Ascending aorta (tissue), 2 donors: ENCODE measurements at regions not wholly inside any gene's neighbourhood (a gene's known extent, or its start where the extent isn't known, plus 50 kb on each side); places are given as distances from the start of the nearest gene placed in this dataset.

Source experiments
- DNase-seq, 2 donors: peaks; one replicate each; pipeline ENCODE4 v3.0.0-alpha.2; 2019; ENCODE audit warnings: low spot score in 2 of 2
- H3K27ac ChIP-seq, 2 donors: fragments of 200-600 bp; sonication (generic); one replicate each; pipeline ENCODE4 v1.5.1; 2016 to 2017; ENCODE audit warnings: mild to moderate bottlenecking in 1 of 2
- H3K27me3 ChIP-seq: fragments of 200-600 bp; sonication (generic); one replicate; pipeline ENCODE4 v1.5.1; 2017
- H3K36me3 ChIP-seq, 2 donors: fragments of 200-600 bp; sonication (generic); one replicate each; pipeline ENCODE4 v1.5.1; 2016
- H3K4me1 ChIP-seq, 2 donors: fragments of 200-600 bp; sonication (generic); one replicate each; pipeline ENCODE4 v1.5.1; 2016 to 2017; ENCODE audit warnings: mild to moderate bottlenecking in 1 of 2
- H3K4me3 ChIP-seq, 2 donors: fragments of 200-600 bp; sonication (generic); one replicate each; pipeline ENCODE4 v1.5.1; 2016 to 2017; ENCODE audit warnings: mild to moderate bottlenecking in 1 of 2
- H3K9me3 ChIP-seq, 2 donors: fragments of 200-600 bp; sonication (generic); one replicate each; pipeline ENCODE4 v1.5.1; 2016
- intact Hi-C: fragments of 100-400 bp; cut with DNase I; formaldehyde crosslinking; loops from one replicate; pipeline ENCODE4 v1.15.1; 2023
- TF ChIP-seq, protein P1 (sequence below), 3 experiments: fragments of 200-600 bp in 2 of 3; fragments of 450-650 bp in 1 of 3; sonication (generic) in 2 of 3; IDR thresholded peaks; one replicate each; pipeline ENCODE4 v1.5.1; 2016 to 2019; ENCODE audit warnings: antibody characterized with exemption in 3 of 3, mild to moderate bottlenecking in 1 of 3, moderate library complexity in 1 of 3

GRCh38 chr5:116358015-116358523, 216.6 kb downstream of the SEMA6A start:
- H3K9me3 ChIP-seq = peaks cover 0 to 3% of the 10 kb centered on the region in 2 donors
- no peak for DNase-seq
- no peak overlapping the region for H3K4me3 ChIP-seq
- intact Hi-C loops = no loop called here
- peaks cover 0 to 2% of the 10 kb centered on the region in 2 donors for H3K36me3 ChIP-seq
- H3K27ac ChIP-seq = no peak overlapping the region
- no peaks in the 10 kb centered on the region for H3K27me3 ChIP-seq
- TF ChIP-seq, protein P1, sequence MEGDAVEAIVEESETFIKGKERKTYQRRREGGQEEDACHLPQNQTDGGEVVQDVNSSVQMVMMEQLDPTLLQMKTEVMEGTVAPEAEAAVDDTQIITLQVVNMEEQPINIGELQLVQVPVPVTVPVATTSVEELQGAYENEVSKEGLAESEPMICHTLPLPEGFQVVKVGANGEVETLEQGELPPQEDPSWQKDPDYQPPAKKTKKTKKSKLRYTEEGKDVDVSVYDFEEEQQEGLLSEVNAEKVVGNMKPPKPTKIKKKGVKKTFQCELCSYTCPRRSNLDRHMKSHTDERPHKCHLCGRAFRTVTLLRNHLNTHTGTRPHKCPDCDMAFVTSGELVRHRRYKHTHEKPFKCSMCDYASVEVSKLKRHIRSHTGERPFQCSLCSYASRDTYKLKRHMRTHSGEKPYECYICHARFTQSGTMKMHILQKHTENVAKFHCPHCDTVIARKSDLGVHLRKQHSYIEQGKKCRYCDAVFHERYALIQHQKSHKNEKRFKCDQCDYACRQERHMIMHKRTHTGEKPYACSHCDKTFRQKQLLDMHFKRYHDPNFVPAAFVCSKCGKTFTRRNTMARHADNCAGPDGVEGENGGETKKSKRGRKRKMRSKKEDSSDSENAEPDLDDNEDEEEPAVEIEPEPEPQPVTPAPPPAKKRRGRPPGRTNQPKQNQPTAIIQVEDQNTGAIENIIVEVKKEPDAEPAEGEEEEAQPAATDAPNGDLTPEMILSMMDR (IDR thresholded peaks at IDR 0.05) = no peak
- peaks cover 5 to 9% of the 10 kb centered on the region in 2 donors for H3K4me1 ChIP-seq

DNA sequence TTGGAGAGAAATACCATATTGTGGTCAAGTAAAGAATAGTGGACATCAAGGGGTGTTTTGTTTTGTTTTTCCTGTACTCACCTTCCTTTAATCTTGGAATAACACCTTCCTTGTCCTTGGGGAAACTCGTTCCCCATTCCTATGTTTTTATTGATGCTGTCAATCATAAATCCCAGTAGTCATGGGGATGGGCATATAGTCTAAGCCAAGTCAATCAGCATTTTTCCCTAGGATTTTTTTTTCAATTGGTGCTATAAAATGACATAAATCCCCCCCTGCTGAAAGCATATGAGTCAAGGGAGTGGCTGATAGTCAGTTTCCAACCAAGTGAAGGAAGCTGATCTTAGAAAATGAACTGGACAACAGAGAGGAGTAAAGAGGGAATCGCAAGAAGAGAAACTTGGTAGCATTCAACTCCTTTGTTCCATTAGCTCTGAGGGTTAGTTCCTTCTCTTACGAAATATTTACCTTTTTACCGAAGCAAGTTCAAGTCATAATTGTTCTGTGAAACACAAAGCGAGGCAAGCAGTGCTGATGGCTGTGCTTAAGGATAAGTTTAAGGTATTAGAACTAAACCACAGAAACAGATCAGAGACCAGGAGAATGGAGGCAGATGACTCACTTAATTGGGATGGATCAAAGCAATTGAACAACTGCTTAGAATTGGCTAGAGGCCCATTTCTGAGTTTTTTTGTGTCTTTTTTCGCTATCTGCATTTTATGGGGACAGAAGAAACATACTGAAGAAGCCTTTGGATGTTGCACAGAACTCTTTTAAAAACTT, 218.6 kb downstream of the SEMA6A start:
- H3K36me3 ChIP-seq = peaks cover 0 to 2% of the 10 kb centered on the region in 2 donors
- no peak for DNase-seq
- TF ChIP-seq, protein P1 (IDR thresholded peaks at IDR 0.05) = no peak
- H3K27me3 ChIP-seq = no peaks in the 10 kb centered on the region
- no peak overlapping the region for H3K27ac ChIP-seq
- no peak overlapping the region for H3K4me3 ChIP-seq
- peaks cover under 1 to 2% of the 10 kb centered on the region in 2 donors for H3K4me1 ChIP-seq
- intact Hi-C loops = no loop called here
- H3K9me3 ChIP-seq = peaks cover 0 to 3% of the 10 kb centered on the region in 2 donors

GRCh38 chr5:116354699-116355098, 219.9 kb downstream of the SEMA6A start:
- Histone ChIP-seq H3K27me3 (no peaks in the 10 kb centered on the region), H3K36me3 (peaks cover 0 to 2% of the 10 kb centered on the region in 2 donors), H3K27ac (no peak overlapping the region), H3K4me1 (no peaks in the 10 kb centered on the region), H3K4me3 (no peak overlapping the region), H3K9me3 (peaks cover 0 to 3% of the 10 kb centered on the region in 2 donors)
- no peak for DNase-seq
- intact Hi-C loops = no loop called here
- TF ChIP-seq, protein P1 (IDR thresholded peaks at IDR 0.05) = no peak

DNA sequence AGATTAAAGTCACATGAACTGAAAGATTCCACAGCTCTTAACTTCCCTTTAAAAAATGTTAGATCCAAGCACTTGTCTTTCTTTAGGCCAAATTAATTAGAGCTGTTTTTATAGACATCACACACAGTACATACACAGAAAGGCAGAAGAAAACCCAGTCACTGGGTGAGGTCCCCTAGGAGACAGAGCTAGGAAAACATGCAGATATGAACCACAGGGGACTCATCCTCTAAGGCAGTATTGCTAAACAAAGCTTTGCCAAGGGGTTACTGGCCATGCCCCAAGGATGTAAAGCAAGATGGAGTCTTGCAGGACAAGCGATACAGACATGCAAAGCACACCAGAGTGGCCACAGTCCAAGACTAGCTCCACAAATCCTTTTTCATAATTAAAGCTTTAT, 227.0 kb downstream of the SEMA6A start:
- Histone ChIP-seq H3K36me3 (no peaks in the 10 kb centered on the region), H3K4me1 (no peaks in the 10 kb centered on the region), H3K27me3 (no peaks in the 10 kb centered on the region), H3K27ac (no peak overlapping the region), H3K4me3 (no peak overlapping the region), H3K9me3 (peaks cover 0 to 8% of the 10 kb centered on the region in 2 donors)
- TF ChIP-seq, protein P1 (IDR thresholded peaks at IDR 0.05) = no peak
- intact Hi-C loops = no loop called here
- no peak for DNase-seq

- TF ChIP-seq, protein P1 (IDR thresholded peaks at IDR 0.05) = no peak
- no peaks in the 10 kb centered on the region for H3K4me1 ChIP-seq
- no peaks in the 10 kb centered on the region for H3K36me3 ChIP-seq
- H3K27me3 ChIP-seq = no peaks in the 10 kb centered on the region
- no peak overlapping the region for H3K4me3 ChIP-seq
- no peak overlapping the region for H3K27ac ChIP-seq
- peaks cover 0 to 13% of the 10 kb centered on the region in 2 donors for H3K9me3 ChIP-seq
- DNase-seq = no peak
- intact Hi-C loops = no loop called here
Measured at GRCh38 chr5:116343961-116344360, 230.7 kb downstream of the SEMA6A start.
